NOMO-1 (cell line): ENCODE measurements at regions not wholly inside any gene's neighbourhood (a gene's known extent, or its start where the extent isn't known, plus 50 kb on each side); places are given as distances from the start of the nearest gene placed in this dataset.

Source experiments
- DNase-seq, 2 experiments: peaks; one replicate each; lab custom pipeline; 2025; ENCODE audit not compliant: unreplicated experiment in 2 of 2; lab: John Stamatoyannopoulos, UW

GRCh38 chr16:85989863-85990643, 91.1 kb downstream of the IRF8 start:
- DNase-seq: no peak

- DNase-seq: no peak
These were observed 91.9 kb downstream of the IRF8 start for GRCh38 chr16:85990861-85991301.

GRCh38 chr16:85991425-85991824, 92.5 kb downstream of the IRF8 start:
- DNase-seq: no peak

GRCh38 chr16:85991856-85992255, 92.9 kb downstream of the IRF8 start:
- DNase-seq: no peak

GRCh38 chr16:85992359-85992758, 93.4 kb downstream of the IRF8 start:
- DNase-seq: no peak

GRCh38 chr16:85992779-85993178, 93.8 kb downstream of the IRF8 start:
- no peak for DNase-seq

GRCh38 chr16:85994492-85995490, 95.8 kb downstream of the IRF8 start:
- no peak for DNase-seq

GRCh38 chr16:85995541-85996423, 96.8 kb downstream of the IRF8 start:
- no peak for DNase-seq

GRCh38 chr16:85996843-85997242, 97.9 kb downstream of the IRF8 start:
- no peak for DNase-seq

GRCh38 chr16:85998171-85998867, 99.4 kb downstream of the IRF8 start:
- no peak for DNase-seq

- DNase-seq: no peak
These were observed 100.1 kb downstream of the IRF8 start for GRCh38 chr16:85998868-85999729.

GRCh38 chr16:85999778-86000177, 100.8 kb downstream of the IRF8 start:
- DNase-seq: no peak

- no peak for DNase-seq
These were observed 103.4 kb downstream of the IRF8 start for GRCh38 chr16:86002178-86002900.

GRCh38 chr16:86007524-86007923, 108.6 kb downstream of the IRF8 start:
- DNase-seq: no peak

GRCh38 chr16:86010680-86011141, 111.7 kb downstream of the IRF8 start:
- no peak for DNase-seq

GRCh38 chr16:86011532-86011931, 112.6 kb downstream of the IRF8 start:
- peak in 1 of 2 experiments; percentile 27 for DNase-seq

- no peak for DNase-seq
These were observed 113.3 kb downstream of the IRF8 start for GRCh38 chr16:86012221-86012620.

GRCh38 chr16:86013867-86014266, 114.9 kb downstream of the IRF8 start:
- no peak for DNase-seq
